HUES48 (cell line): ENCODE measurements at regions not wholly inside any gene's neighbourhood (a gene's known extent, or its start where the extent isn't known, plus 50 kb on each side); places are given as distances from the start of the nearest gene placed in this dataset.

Experiments used
- H3K27ac ChIP-seq: one replicate; pipeline ENCODE4 v1.7.0; 2013; ENCODE audit warnings: low read depth, low read length, inconsistent platforms
- H3K27me3 ChIP-seq: 2 replicates; pipeline ENCODE4 v1.6.1; 2013; ENCODE audit warnings: mild to moderate bottlenecking, low read length; ENCODE audit not compliant: control insufficient read depth, insufficient read depth
- H3K36me3 ChIP-seq: 2 replicates; pipeline ENCODE4 v1.6.1; 2013; ENCODE audit warnings: low read length; ENCODE audit not compliant: control insufficient read depth, insufficient read depth
- H3K4me1 ChIP-seq: 2 replicates; pipeline ENCODE4 v1.6.1; 2013; ENCODE audit warnings: mild to moderate bottlenecking, low read length; ENCODE audit not compliant: control insufficient read depth, insufficient read depth
- H3K4me3 ChIP-seq: 2 replicates; pipeline ENCODE4 v1.5.1; 2013; ENCODE audit warnings: mild to moderate bottlenecking, low read depth, low read length
- H3K9ac ChIP-seq: 2 replicates; pipeline ENCODE4 v1.6.1; 2013; ENCODE audit warnings: mild to moderate bottlenecking, low read depth, low read length, moderate library complexity
- H3K9me3 ChIP-seq: 2 replicates; pipeline ENCODE4 v1.6.1; 2013; ENCODE audit warnings: low read length; ENCODE audit not compliant: control insufficient read depth, insufficient read depth

DNA sequence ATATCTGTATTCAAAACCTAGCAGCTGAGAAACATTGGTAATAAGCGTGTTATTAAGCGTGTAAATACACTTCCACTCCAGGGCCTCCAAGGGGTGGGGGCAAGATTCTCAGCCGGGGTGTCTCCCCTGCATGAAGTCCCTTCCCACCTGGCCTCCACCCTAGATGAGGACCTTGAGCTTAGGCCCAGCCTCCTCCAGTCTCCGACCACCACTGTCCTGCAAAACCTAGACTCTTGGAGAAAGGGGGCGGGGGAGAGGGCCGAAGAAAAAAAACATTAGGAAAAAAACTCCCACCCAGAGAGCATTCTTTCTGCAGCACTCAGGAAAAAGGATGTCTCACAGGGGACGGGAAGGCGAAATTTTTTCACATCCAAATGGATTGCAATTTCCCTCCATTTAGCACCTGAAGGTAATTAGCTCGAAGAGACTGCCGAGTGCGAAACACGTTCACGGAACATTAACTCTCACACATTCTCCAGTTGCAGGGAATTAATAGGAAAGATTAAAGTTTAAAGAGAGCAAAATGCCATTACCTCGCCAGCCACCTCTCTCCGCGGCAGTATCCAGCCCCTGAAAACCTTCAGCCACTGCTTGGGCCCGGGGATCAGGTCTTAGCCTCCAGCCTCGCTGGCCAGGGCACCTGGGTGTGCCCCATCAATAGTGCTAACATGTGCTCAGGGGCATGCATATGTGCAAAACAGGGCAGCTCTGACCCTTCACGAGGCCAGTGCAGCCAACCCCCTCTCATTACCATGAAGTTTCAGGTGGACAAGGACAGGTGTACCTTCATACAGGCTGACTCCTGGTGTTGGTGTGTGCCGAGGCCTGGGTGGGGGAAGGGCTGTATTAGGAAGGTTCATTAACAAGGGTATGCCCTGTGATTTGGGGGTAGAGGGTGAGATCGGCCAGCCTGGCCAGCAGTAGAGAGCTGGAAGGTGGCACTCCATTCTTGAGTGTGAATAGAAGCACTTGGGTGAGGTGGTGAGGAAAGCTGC lies 77.2 kb downstream of the HIF1AN start:
- Histone ChIP-seq H3K27me3 (peaks cover 13% of the 10 kb centered on the region), H3K27ac (no peak overlapping the region), H3K9me3 (no peaks in the 10 kb centered on the region), H3K9ac (no peak overlapping the region), H3K4me1 (no peaks in the 10 kb centered on the region), H3K36me3 (no peaks in the 10 kb centered on the region), H3K4me3 (no peak overlapping the region)

DNA sequence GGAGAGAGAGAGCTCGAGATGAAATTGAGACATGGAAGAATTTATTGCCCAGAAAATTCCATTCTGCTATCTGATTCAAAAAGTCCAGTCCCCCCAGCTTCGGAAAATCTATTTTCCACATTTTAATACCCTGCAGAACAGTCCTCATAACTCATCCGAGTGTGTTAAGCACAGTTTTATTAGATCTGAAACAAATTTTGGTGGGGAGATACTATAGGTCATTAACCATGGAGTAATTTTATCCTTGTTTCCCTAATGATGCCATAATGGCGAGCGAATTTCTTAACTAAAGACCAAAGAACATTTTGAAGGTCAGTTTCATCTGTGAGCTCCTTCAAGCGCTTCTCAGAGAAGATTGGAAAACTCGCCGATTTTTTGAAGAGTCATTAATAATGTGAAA lies 78.1 kb downstream of the HIF1AN start:
- Histone ChIP-seq H3K27me3 (peaks cover 13% of the 10 kb centered on the region), H3K36me3 (no peaks in the 10 kb centered on the region), H3K9ac (no peak overlapping the region), H3K4me3 (no peak overlapping the region), H3K27ac (no peak overlapping the region), H3K4me1 (no peaks in the 10 kb centered on the region), H3K9me3 (no peaks in the 10 kb centered on the region)

DNA sequence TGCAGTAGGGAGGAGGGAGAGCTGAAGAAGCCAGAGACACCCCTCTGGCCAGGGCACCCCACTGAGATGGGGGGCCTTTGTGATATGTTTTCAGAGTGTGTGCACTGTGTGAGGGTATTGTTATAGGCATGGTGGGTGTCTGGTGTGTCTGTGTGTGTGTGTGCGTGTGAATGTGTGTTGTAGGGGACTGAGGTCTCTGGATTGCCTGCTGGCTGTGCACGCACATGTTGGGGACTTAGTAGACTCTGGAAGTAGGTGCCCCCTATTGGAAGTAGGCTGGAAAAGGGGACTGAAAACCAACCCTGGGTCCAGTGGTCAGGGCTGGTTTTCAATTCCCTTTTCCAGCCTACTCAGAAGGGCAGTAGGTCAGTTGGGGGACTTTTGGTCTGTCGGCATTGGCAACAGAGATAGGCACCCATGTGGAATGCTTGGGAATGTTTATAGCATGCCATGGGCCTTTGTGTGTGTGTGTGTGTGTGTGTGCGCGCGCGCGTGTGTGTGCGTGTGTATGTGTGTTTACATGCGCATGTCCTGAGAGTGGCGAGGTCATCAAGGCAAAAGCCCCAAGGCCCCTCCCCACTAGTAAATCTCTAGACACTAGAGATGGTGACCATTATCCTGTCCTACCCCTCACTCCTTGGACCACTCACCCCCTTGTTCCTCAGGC lies 78.8 kb downstream of the HIF1AN start:
- no peaks in the 10 kb centered on the region for H3K36me3 ChIP-seq
- no peaks in the 10 kb centered on the region for H3K4me1 ChIP-seq
- no peak overlapping the region for H3K4me3 ChIP-seq
- H3K27ac ChIP-seq, result no peak overlapping the region
- peaks cover 13% of the 10 kb centered on the region for H3K27me3 ChIP-seq
- no peaks in the 10 kb centered on the region for H3K9me3 ChIP-seq
- H3K9ac ChIP-seq, result no peak overlapping the region

DNA sequence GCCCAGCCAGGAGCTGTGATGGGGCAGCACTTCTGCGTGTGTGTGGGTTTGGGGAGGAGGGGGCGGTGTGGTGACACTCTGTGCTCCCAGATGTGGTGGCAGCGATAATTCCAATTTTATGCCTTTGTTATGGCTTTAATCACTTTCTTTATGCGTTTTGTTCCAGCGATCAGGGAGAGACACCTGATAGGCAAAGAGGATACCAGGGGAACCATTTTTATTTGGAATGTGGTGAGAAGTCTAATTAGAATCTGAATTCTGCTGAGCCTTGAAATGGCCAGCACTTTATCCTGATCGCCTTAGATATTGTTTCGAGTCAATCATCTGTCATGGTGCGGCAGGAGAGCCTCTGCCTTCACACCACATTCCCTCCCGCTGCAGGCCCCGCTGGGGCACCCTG lies 79.5 kb downstream of the HIF1AN start:
- H3K36me3 ChIP-seq, result no peaks in the 10 kb centered on the region
- no peak overlapping the region for H3K4me3 ChIP-seq
- H3K4me1 ChIP-seq, result no peaks in the 10 kb centered on the region
- no peak overlapping the region for H3K27ac ChIP-seq
- no peaks in the 10 kb centered on the region for H3K9me3 ChIP-seq
- H3K27me3 ChIP-seq, result peaks cover 13% of the 10 kb centered on the region
- H3K9ac ChIP-seq, result no peak overlapping the region

DNA sequence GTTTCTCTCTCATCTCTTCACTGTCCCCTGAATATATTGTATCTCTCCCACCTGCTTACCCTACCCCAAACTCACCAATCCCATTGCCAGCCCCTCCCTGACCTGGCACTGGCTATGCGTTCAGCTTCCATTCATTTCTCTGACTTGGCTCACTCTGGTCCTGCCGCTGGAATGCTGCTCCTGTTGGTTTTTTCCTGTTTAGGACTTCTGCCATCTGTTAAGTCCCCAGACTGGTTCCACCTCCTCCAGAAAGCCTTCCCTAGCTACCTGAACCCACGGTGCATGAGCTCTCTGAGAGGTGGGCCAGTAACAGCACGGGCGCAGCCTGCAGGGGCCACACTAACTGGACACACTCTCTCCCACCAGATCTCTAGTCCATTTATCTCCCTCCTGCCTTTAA lies 80.2 kb downstream of the HIF1AN start:
- Histone ChIP-seq H3K4me3 (no peak overlapping the region), H3K36me3 (no peaks in the 10 kb centered on the region), H3K27ac (no peak overlapping the region), H3K9ac (no peak overlapping the region), H3K9me3 (no peaks in the 10 kb centered on the region), H3K27me3 (peaks cover 18% of the 10 kb centered on the region), H3K4me1 (no peaks in the 10 kb centered on the region)

DNA sequence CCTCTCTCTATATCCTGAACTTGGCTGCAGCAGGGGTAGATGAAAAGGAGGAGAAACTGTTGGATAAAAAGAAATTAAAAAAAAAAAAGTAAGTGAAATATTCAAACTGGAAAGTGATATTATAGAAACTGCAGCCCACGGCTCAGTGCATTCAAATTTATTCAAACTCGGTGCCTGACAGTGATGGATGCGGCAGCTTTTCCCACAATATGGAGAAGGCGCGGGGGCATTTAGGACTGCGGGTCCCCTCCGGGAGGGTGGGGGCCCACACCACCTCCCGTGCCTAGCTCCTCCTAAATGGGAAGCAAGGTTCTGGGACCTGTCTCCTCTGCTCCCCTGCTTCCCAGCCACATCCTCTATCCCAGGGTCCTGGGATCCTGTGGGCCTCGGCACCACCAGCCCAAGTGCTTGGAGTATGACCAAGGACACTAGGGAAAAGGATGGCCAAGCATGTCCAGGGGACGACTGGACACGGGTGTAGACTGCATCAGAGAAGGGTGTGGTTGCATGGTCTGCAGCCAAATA lies 82.4 kb downstream of the HIF1AN start:
- no peaks in the 10 kb centered on the region for H3K36me3 ChIP-seq
- H3K27me3 ChIP-seq, result peaks cover 21% of the 10 kb centered on the region
- peaks cover under 1% of the 10 kb centered on the region; the same call in 1 of the 2 replicates for H3K4me1 ChIP-seq
- H3K4me3 ChIP-seq, result no peak overlapping the region
- no peaks in the 10 kb centered on the region for H3K9me3 ChIP-seq
- no peak overlapping the region for H3K27ac ChIP-seq
- H3K9ac ChIP-seq, result no peak overlapping the region

DNA sequence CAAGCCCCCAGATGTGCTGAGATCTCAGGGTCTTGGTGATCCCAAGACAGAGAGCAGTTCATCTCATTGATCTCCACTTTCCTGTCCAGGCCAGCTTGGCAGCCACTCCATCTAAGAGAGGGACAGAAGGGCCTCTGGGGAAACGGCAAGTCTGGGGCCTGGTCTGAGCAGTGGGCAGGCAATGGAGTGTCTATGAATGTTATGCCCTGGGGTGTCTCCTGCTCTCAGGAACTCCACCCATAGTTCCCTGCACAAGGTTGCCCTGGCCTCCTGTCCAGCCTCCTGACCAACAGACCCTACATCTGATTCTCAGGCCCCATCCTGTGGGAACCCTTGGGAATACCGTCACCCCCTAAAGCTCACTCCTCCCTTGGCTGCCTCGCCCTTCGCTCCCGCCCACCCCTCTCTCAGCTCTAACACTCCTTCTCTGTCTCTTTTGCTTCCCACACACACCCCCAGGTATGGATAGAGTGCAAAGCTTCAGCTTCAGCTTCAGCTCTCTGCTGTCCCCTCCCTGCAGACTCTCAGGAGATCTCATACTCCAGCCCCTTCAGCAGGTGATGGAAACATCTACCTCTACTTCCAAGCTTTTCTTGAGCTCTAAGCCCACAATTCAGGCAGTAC lies 83.0 kb downstream of the HIF1AN start:
- Histone ChIP-seq H3K4me3 (no peak overlapping the region), H3K4me1 (peaks cover 4% of the 10 kb centered on the region; the same call in 1 of the 2 replicates), H3K27ac (no peak overlapping the region), H3K9me3 (no peaks in the 10 kb centered on the region), H3K36me3 (no peaks in the 10 kb centered on the region), H3K27me3 (peaks cover 18% of the 10 kb centered on the region), H3K9ac (no peak overlapping the region)

DNA sequence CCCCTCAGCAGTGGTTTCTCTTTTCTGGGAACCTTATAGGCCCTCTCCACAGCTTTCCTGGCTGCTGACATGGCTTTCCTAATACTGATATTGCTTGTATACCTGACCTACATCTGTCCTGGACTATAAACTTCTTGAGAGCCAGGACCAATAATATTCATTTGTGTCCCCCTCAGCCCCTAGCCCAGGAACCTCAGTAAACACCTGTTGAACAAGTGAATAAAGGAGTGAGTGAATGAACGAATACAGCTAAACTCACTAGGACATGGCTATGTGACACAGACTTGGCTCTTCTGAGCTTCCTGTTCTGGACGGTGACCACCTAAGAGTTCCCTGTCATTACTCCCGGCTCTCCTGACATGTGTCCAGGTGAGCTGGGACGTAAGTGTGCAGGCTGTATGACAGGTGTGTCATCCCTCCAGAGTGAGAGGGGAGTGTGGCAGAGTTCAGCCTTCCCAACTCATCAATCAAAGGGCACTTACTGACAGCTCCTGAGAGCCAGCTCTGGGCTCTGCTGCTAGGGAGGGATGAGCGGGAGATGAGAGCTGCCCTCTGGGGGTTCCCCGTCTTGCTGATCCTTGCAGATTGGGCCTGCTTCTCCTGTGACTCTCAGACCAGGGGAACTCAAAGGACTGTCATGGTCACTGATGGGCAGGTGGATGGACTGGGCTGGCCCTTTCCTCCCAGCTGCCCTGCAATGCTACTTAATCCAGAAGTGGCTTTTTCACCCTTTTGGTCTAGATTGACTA lies 84.5 kb downstream of the HIF1AN start:
- no peak overlapping the region for H3K9ac ChIP-seq
- H3K27me3 ChIP-seq, result peaks cover 19% of the 10 kb centered on the region
- H3K27ac ChIP-seq, result no peak overlapping the region
- H3K4me3 ChIP-seq, result no peak overlapping the region
- peaks cover 8% of the 10 kb centered on the region for H3K4me1 ChIP-seq
- H3K9me3 ChIP-seq, result no peaks in the 10 kb centered on the region
- H3K36me3 ChIP-seq, result no peaks in the 10 kb centered on the region

DNA sequence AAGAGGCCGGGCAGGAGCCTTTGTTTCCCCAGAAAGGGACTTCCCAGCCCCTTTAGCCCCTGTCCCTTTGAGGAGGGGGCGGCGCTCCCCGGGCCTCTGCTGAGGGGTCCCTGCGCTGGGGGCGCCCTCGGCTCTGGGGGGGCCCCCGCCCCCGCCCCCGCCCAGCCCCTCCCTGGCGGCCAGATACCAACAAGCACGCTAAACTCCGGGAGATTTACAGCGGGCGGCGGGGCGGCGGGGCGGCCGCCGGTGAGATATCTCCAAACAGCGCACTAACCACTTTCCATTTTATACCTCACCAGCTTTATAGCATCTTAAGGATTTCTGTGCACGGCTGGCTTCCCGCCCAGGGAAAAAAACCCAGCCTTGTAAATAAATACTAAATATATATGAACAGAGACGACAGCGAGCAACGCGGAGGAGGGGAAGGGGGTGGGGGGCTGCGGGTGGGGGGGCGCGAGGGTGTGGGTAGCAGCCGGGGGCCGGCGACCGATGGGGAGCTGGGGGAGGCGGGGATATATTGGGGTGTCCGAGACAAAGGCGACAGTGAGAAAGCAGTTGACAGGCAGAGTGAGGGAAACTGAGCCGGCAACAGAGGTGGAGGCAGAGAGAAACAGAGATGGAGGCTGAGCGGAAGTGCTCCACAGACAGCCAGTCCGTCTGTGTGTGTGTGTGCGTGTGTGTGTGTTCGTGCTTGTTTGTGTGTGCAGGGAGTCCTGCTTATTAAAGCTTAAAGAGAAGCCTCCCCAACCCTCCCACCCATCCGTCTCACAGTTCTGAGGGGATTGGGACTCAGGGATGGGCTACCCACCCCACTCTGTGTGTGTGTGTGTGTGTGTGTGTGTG lies 85.8 kb downstream of the HIF1AN start:
- Histone ChIP-seq H3K4me3 (no peak overlapping the region), H3K36me3 (no peaks in the 10 kb centered on the region), H3K27ac (no peak overlapping the region), H3K9me3 (no peaks in the 10 kb centered on the region), H3K27me3 (peaks cover 19% of the 10 kb centered on the region), H3K4me1 (peaks cover 18% of the 10 kb centered on the region), H3K9ac (no peak overlapping the region)

DNA sequence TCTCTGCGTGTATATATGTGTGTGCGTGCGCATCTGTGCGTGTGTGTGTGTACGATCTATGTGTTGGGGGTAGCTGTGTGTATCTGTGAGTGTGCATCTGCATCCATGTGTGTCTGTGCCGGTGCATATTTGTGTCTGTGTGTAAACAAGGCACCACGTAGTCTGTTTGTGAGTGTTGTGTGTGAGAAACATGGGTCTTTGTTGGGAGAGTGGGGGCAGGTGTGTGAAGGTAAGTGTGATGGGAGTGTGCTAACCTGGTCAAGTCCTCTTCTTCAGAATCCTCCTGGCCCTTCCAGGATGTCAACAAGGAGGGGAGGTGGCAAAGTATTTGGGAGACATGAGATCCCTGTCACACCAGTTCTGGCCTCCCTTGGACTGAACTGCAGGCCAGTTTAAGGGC lies 87.2 kb downstream of the HIF1AN start:
- Histone ChIP-seq H3K9me3 (no peaks in the 10 kb centered on the region), H3K27ac (no peak overlapping the region), H3K9ac (no peak overlapping the region), H3K36me3 (no peaks in the 10 kb centered on the region), H3K4me3 (no peak overlapping the region), H3K4me1 (peaks cover 18% of the 10 kb centered on the region), H3K27me3 (peaks cover 12% of the 10 kb centered on the region)
